HEK293 (cell line): ENCODE measurements at regions not wholly inside any gene's neighbourhood (a gene's known extent, or its start where the extent isn't known, plus 50 kb on each side); places are given as distances from the start of the nearest gene placed in this dataset.

Experiments used
- CTCF ChIP-seq: fragments of 450-650 bp; formaldehyde crosslinking; IDR thresholded peaks from 2 replicates; pipeline ENCODE4 v1.5.1; 2016; ENCODE audit warnings: missing biosample characterization, missing genetic modification characterization
- GLI4 ChIP-seq: fragments of 450-650 bp; formaldehyde crosslinking; IDR thresholded peaks from 2 replicates; pipeline ENCODE4 v1.5.1; 2016; ENCODE audit warnings: missing biosample characterization, missing genetic modification characterization
- ZNF341 ChIP-seq: fragments of 450-650 bp; formaldehyde crosslinking; IDR thresholded peaks from 2 replicates; pipeline ENCODE4; 2016; ENCODE audit warnings: low read depth, missing biosample characterization, missing genetic modification characterization
- ZNF518A ChIP-seq: fragments of 450-650 bp; formaldehyde crosslinking; conservative IDR thresholded peaks from 2 replicates; pipeline ENCODE4 v1.5.1; 2016; ENCODE audit warnings: low read depth, missing biosample characterization, missing genetic modification characterization
- ZSCAN18 ChIP-seq: fragments of 450-650 bp; formaldehyde crosslinking; IDR thresholded peaks from 2 replicates; pipeline ENCODE4 v1.5.1; 2016; ENCODE audit warnings: missing biosample characterization, missing genetic modification characterization
- TF ChIP-seq, protein P1 (sequence below): fragments of 450-650 bp; formaldehyde crosslinking; conservative IDR thresholded peaks from 2 replicates; pipeline ENCODE4 v1.5.1; 2016; ENCODE audit warnings: low read depth, missing biosample characterization, missing genetic modification characterization

GRCh38 chr2:74071426-74071825, 76.3 kb downstream of the BOLA3 start:
- TF ChIP-seq CTCF (tag by site-specific recombination) (no peak), GLI4 (tag by site-specific recombination) (no peak), ZNF518A (tag by site-specific recombination) (no peak), ZNF341 (no peak), ZSCAN18 (tag by site-specific recombination) (no peak)
- TF ChIP-seq, protein P1, sequence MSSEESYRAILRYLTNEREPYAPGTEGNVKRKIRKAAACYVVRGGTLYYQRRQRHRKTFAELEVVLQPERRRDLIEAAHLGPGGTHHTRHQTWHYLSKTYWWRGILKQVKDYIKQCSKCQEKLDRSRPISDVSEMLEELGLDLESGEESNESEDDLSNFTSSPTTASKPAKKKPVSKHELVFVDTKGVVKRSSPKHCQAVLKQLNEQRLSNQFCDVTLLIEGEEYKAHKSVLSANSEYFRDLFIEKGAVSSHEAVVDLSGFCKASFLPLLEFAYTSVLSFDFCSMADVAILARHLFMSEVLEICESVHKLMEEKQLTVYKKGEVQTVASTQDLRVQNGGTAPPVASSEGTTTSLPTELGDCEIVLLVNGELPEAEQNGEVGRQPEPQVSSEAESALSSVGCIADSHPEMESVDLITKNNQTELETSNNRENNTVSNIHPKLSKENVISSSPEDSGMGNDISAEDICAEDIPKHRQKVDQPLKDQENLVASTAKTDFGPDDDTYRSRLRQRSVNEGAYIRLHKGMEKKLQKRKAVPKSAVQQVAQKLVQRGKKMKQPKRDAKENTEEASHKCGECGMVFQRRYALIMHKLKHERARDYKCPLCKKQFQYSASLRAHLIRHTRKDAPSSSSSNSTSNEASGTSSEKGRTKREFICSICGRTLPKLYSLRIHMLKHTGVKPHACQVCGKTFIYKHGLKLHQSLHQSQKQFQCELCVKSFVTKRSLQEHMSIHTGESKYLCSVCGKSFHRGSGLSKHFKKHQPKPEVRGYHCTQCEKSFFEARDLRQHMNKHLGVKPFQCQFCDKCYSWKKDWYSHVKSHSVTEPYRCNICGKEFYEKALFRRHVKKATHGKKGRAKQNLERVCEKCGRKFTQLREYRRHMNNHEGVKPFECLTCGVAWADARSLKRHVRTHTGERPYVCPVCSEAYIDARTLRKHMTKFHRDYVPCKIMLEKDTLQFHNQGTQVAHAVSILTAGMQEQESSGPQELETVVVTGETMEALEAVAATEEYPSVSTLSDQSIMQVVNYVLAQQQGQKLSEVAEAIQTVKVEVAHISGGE (tag by site-specific recombination): no peak
